ENCODE measurements at regions not wholly inside any gene's neighbourhood (a gene's known extent, or its start where the extent isn't known, plus 50 kb on each side); places are given as distances from the start of the nearest gene placed in this dataset.
"Not testable (repeated sequence)": the region's sequence is repeated elsewhere in the genome, so short reads cannot be mapped to it uniquely, and the experiment has no call there.

GRCh38 chr4:132124624-132124974 lies 1024.5 kb upstream of the PCDH10 start:
- Mint-ChIP-seq H3K27ac (no peak overlapping the region), H3K4me1 (peaks cover 0 to 6% of the 10 kb centered on the region in 2 donors), H3K27me3 (no peaks in the 10 kb centered on the region), H3K4me3 (no peak overlapping the region), H3K9me3 (peaks cover 2 to 10% of the 10 kb centered on the region in 2 donors), H3K36me3 (no peaks in the 10 kb centered on the region)
- no peak for DNase-seq
- ATAC-seq (replicated peaks) = no peak

GRCh38 chr4:132125131-132125530 lies 1024.0 kb upstream of the PCDH10 start:
- no peak for DNase-seq
- Mint-ChIP-seq H3K36me3 (no peaks in the 10 kb centered on the region), H3K27ac (no peak overlapping the region), H3K4me1 (peaks cover 0 to 6% of the 10 kb centered on the region in 2 donors), H3K27me3 (no peaks in the 10 kb centered on the region), H3K9me3 (peaks cover 2 to 10% of the 10 kb centered on the region in 2 donors), H3K4me3 (no peak overlapping the region)
- no peak for ATAC-seq (replicated peaks)

GRCh38 chr4:132132433-132132832 lies 1016.7 kb upstream of the PCDH10 start:
- H3K27ac Mint-ChIP-seq = no peak overlapping the region
- H3K36me3 Mint-ChIP-seq = no peaks in the 10 kb centered on the region
- DNase-seq (no peak), ATAC-seq (replicated peaks) (no peak)
- no peak overlapping the region for H3K4me3 Mint-ChIP-seq
- H3K27me3 Mint-ChIP-seq = no peaks in the 10 kb centered on the region
- no peaks in the 10 kb centered on the region for H3K4me1 Mint-ChIP-seq
- H3K9me3 Mint-ChIP-seq = peaks cover 3 to 6% of the 10 kb centered on the region in 2 donors

GRCh38 chr4:132169660-132170059 lies 979.4 kb upstream of the PCDH10 start:
- DNase-seq (no peak), ATAC-seq (replicated peaks) (no peak)
- Mint-ChIP-seq H3K4me1 (no peaks in the 10 kb centered on the region), H3K27ac (no peak overlapping the region), H3K9me3 (peaks cover 0 to 2% of the 10 kb centered on the region in 2 donors), H3K4me3 (no peak overlapping the region), H3K27me3 (no peaks in the 10 kb centered on the region), H3K36me3 (no peaks in the 10 kb centered on the region)

GRCh38 chr4:132180020-132180427 lies 969.1 kb upstream of the PCDH10 start:
- no peaks in the 10 kb centered on the region for H3K4me1 Mint-ChIP-seq
- no peaks in the 10 kb centered on the region for H3K27me3 Mint-ChIP-seq
- no peak overlapping the region for H3K27ac Mint-ChIP-seq
- H3K36me3 Mint-ChIP-seq = no peaks in the 10 kb centered on the region
- H3K9me3 Mint-ChIP-seq = peaks cover 0 to 2% of the 10 kb centered on the region in 2 donors
- ATAC-seq (replicated peaks) = no peak
- DNase-seq = no peak
- H3K4me3 Mint-ChIP-seq = no peak overlapping the region

GRCh38 chr4:132195176-132195575 lies 953.9 kb upstream of the PCDH10 start:
- ATAC-seq (replicated peaks) (no peak), DNase-seq (no peak)
- no peaks in the 10 kb centered on the region for H3K27me3 Mint-ChIP-seq
- H3K9me3 Mint-ChIP-seq = peaks cover 0 to 1% of the 10 kb centered on the region in 2 donors
- H3K27ac Mint-ChIP-seq = no peak overlapping the region
- no peaks in the 10 kb centered on the region for H3K36me3 Mint-ChIP-seq
- no peak overlapping the region for H3K4me3 Mint-ChIP-seq
- H3K4me1 Mint-ChIP-seq = no peaks in the 10 kb centered on the region

- DNase-seq (no peak), ATAC-seq (replicated peaks) (no peak)
- H3K4me1 Mint-ChIP-seq = no peaks in the 10 kb centered on the region
- peaks cover 0 to 4% of the 10 kb centered on the region in 2 donors for H3K9me3 Mint-ChIP-seq
- H3K27ac Mint-ChIP-seq = no peak overlapping the region
- no peaks in the 10 kb centered on the region for H3K27me3 Mint-ChIP-seq
- H3K36me3 Mint-ChIP-seq = no peaks in the 10 kb centered on the region
- H3K4me3 Mint-ChIP-seq = no peak overlapping the region
These were observed 945.5 kb upstream of the PCDH10 start for GRCh38 chr4:132203618-132204017.

- DNase-seq = no peak
- no peak overlapping the region for H3K4me3 Mint-ChIP-seq
- H3K9me3 Mint-ChIP-seq = no peaks in the 10 kb centered on the region
- H3K27me3 Mint-ChIP-seq = no peaks in the 10 kb centered on the region
- no peak for ATAC-seq (replicated peaks)
- no peaks in the 10 kb centered on the region for H3K4me1 Mint-ChIP-seq
- no peak overlapping the region for H3K27ac Mint-ChIP-seq
- no peaks in the 10 kb centered on the region for H3K36me3 Mint-ChIP-seq
These were observed 934.6 kb upstream of the PCDH10 start for GRCh38 chr4:132214519-132214918.

GRCh38 chr4:132218406-132218805 lies 930.7 kb upstream of the PCDH10 start:
- Mint-ChIP-seq H3K4me1 (no peaks in the 10 kb centered on the region), H3K4me3 (no peak overlapping the region), H3K27me3 (no peaks in the 10 kb centered on the region), H3K27ac (no peak overlapping the region), H3K9me3 (peaks cover 0 to 2% of the 10 kb centered on the region in 2 donors), H3K36me3 (no peaks in the 10 kb centered on the region)
- ATAC-seq (replicated peaks) (no peak), DNase-seq (no peak)

- Mint-ChIP-seq H3K27me3 (no peaks in the 10 kb centered on the region), H3K36me3 (no peaks in the 10 kb centered on the region), H3K4me3 (peak overlapping the region in 1 of 2 donors; percentile 47), H3K9me3 (peaks cover 3 to 12% of the 10 kb centered on the region in 2 donors), H3K27ac (no peak overlapping the region), H3K4me1 (no peaks in the 10 kb centered on the region)
- no peak for DNase-seq
- ATAC-seq (replicated peaks) = no peak
These were observed 921.8 kb upstream of the PCDH10 start for GRCh38 chr4:132227151-132227856.

- H3K27ac Mint-ChIP-seq, H3K4me1 Mint-ChIP-seq, H3K27me3 Mint-ChIP-seq, H3K36me3 Mint-ChIP-seq, DNase-seq: not testable (repeated sequence)
- Mint-ChIP-seq H3K4me3 (peak overlapping the region in 1 of 2 donors; percentile 47), H3K9me3 (peaks cover 3 to 12% of the 10 kb centered on the region in 2 donors)
- ATAC-seq (replicated peaks) = peak; percentile 34 to 60
These were observed 921.3 kb upstream of the PCDH10 start for GRCh38 chr4:132227857-132228165.

GRCh38 chr4:132228676-132229075 lies 920.4 kb upstream of the PCDH10 start:
- H3K36me3 Mint-ChIP-seq = no peaks in the 10 kb centered on the region
- ATAC-seq (replicated peaks) = no peak

GRCh38 chr4:132230025-132230424 lies 919.1 kb upstream of the PCDH10 start:
- H3K4me3 Mint-ChIP-seq = no peak overlapping the region
- no peaks in the 10 kb centered on the region for H3K36me3 Mint-ChIP-seq
- H3K9me3 Mint-ChIP-seq = peaks cover 3 to 10% of the 10 kb centered on the region in 2 donors
- ATAC-seq (replicated peaks) (no peak), DNase-seq (no peak)
- no peaks in the 10 kb centered on the region for H3K27me3 Mint-ChIP-seq
- H3K4me1 Mint-ChIP-seq = no peaks in the 10 kb centered on the region
- H3K27ac Mint-ChIP-seq = no peak overlapping the region

More at GRCh38 chr4:132228676-132229075, 920.4 kb upstream of the PCDH10 start:
- H3K4me3 Mint-ChIP-seq = no peak overlapping the region
- no peak for DNase-seq
- no peaks in the 10 kb centered on the region for H3K4me1 Mint-ChIP-seq
- peaks cover 3 to 10% of the 10 kb centered on the region in 2 donors for H3K9me3 Mint-ChIP-seq
- H3K27ac Mint-ChIP-seq = no peak overlapping the region
- no peaks in the 10 kb centered on the region for H3K27me3 Mint-ChIP-seq

- H3K4me3 Mint-ChIP-seq = no peak overlapping the region
- no peaks in the 10 kb centered on the region for H3K27me3 Mint-ChIP-seq
- no peaks in the 10 kb centered on the region for H3K36me3 Mint-ChIP-seq
- DNase-seq (no peak), ATAC-seq (replicated peaks) (no peak)
- no peak overlapping the region for H3K27ac Mint-ChIP-seq
- peaks cover 3 to 8% of the 10 kb centered on the region in 2 donors for H3K9me3 Mint-ChIP-seq
- no peaks in the 10 kb centered on the region for H3K4me1 Mint-ChIP-seq
These were observed 910.4 kb upstream of the PCDH10 start for GRCh38 chr4:132238697-132239096.

- Mint-ChIP-seq H3K4me1 (no peaks in the 10 kb centered on the region), H3K27ac (no peak overlapping the region), H3K4me3 (no peak overlapping the region), H3K9me3 (peaks cover 3 to 8% of the 10 kb centered on the region in 2 donors), H3K27me3 (no peaks in the 10 kb centered on the region), H3K36me3 (no peaks in the 10 kb centered on the region)
- DNase-seq = no peak
- ATAC-seq (replicated peaks) = no peak
These were observed 909.0 kb upstream of the PCDH10 start for GRCh38 chr4:132240081-132240480.

GRCh38 chr4:132245319-132245718 lies 903.8 kb upstream of the PCDH10 start:
- no peak for DNase-seq
- Mint-ChIP-seq H3K36me3 (no peaks in the 10 kb centered on the region), H3K27me3 (no peaks in the 10 kb centered on the region), H3K27ac (no peak overlapping the region), H3K4me3 (no peak overlapping the region), H3K9me3 (peaks cover 3 to 8% of the 10 kb centered on the region in 2 donors), H3K4me1 (no peaks in the 10 kb centered on the region)
- no peak for ATAC-seq (replicated peaks)

Data from stimulated activated naive B cell treated with anti-CD40 and anti-IgM and Interleukin-4, amounts not matched to agents 10 μg/mL and 1 μg/mL and 100 μg/mL, for 72 hours (primary cell).